GM06990 (cell line): ENCODE measurements at regions not wholly inside any gene's neighbourhood (a gene's known extent, or its start where the extent isn't known, plus 50 kb on each side); places are given as distances from the start of the nearest gene placed in this dataset.
"Not testable (repeated sequence)": the region's sequence is repeated elsewhere in the genome, so short reads cannot be mapped to it uniquely, and the experiment has no call there.

ENCODE experiments used
- DNase-seq: peaks from one replicate; pipeline ENCODE4 v3.0.0-alpha.2; 2011; ENCODE audit not compliant: insufficient read length; ENCODE audit errors: extremely low read depth
- H3K27me3 ChIP-seq: replicated peaks from 2 replicates; pipeline ENCODE4 v1.6.0; 2011; ENCODE audit warnings: low read length; ENCODE audit not compliant: control insufficient read depth, insufficient read depth
- H3K36me3 ChIP-seq: 2 replicates; pipeline ENCODE4 v1.5.1; 2011; ENCODE audit warnings: low read length; ENCODE audit not compliant: control insufficient read depth, insufficient read depth
- H3K4me3 ChIP-seq: replicated peaks from 2 replicates; pipeline ENCODE4 v1.5.1; 2011; ENCODE audit warnings: low read depth, mild to moderate bottlenecking, control low read depth, low read length
- TF ChIP-seq, protein P1 (sequence below): IDR thresholded peaks from 2 replicates; pipeline ENCODE4 v1.5.1; 2011; ENCODE audit warnings: low read length, control low read depth, mild to moderate bottlenecking, inconsistent platforms; ENCODE audit not compliant: insufficient read depth, poor library complexity, severe bottlenecking

GRCh38 chr9:38332625-38333024, 59.9 kb upstream of the ALDH1B1 start:
- TF ChIP-seq, protein P1, sequence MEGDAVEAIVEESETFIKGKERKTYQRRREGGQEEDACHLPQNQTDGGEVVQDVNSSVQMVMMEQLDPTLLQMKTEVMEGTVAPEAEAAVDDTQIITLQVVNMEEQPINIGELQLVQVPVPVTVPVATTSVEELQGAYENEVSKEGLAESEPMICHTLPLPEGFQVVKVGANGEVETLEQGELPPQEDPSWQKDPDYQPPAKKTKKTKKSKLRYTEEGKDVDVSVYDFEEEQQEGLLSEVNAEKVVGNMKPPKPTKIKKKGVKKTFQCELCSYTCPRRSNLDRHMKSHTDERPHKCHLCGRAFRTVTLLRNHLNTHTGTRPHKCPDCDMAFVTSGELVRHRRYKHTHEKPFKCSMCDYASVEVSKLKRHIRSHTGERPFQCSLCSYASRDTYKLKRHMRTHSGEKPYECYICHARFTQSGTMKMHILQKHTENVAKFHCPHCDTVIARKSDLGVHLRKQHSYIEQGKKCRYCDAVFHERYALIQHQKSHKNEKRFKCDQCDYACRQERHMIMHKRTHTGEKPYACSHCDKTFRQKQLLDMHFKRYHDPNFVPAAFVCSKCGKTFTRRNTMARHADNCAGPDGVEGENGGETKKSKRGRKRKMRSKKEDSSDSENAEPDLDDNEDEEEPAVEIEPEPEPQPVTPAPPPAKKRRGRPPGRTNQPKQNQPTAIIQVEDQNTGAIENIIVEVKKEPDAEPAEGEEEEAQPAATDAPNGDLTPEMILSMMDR, result no peak
- DNase-seq, result no peak

GRCh38 chr9:38331141-38331540, 61.4 kb upstream of the ALDH1B1 start:
- H3K4me3 ChIP-seq, result no peak overlapping the region
- TF ChIP-seq, protein P1, result no peak
- DNase-seq, result no peak
- no peaks in the 10 kb centered on the region for H3K27me3 ChIP-seq
- H3K36me3 ChIP-seq, result no peaks in the 10 kb centered on the region

More at GRCh38 chr9:38332625-38333024, 59.9 kb upstream of the ALDH1B1 start:
- H3K36me3 ChIP-seq, result no peaks in the 10 kb centered on the region
- H3K4me3 ChIP-seq, result no peak overlapping the region
- H3K27me3 ChIP-seq, result no peaks in the 10 kb centered on the region

DNA sequence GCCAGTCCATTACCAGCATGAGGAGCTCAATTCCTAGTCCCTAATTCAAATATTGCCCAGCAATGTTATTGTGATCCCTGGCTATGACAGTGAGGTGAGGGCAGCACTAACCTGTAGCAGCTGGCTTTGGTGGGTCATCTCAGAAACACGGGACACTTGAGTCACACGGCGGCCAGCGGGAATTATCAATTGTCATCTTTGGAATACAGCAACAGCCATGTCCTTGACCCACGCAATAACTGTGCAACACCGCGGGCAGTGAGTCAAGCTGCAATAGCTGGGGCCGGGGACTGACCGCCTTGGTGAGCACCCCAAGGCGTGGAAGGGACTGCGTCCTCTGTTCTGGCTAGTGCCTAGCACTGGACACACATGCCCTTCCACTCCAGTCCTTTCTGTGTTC, 62.5 kb upstream of the ALDH1B1 start:
- no peak overlapping the region for H3K4me3 ChIP-seq
- TF ChIP-seq, protein P1, result no peak
- H3K27me3 ChIP-seq, result no peaks in the 10 kb centered on the region
- H3K36me3 ChIP-seq, result no peaks in the 10 kb centered on the region
- no peak for DNase-seq

DNA sequence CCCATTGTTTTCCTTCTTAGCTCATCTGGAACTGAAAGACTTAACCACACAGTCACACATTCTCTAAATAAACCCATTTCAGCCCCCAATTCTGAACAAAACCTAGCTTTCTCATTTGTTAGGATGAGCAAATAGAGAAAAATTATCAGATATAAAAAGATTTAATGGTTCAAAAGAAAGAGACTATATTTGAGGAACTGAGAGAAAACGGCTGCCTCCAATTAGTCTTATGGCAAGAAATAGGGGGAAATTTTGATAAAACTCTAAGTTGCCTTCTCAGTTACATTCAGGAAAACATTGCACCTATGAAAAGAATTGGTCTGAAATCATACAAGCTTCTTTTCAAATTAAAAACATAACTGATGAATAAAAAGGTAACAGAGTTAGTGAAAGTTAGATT, 63.7 kb upstream of the ALDH1B1 start:
- no peak for DNase-seq
- TF ChIP-seq, protein P1, result no peak
- no peak overlapping the region for H3K4me3 ChIP-seq
- no peaks in the 10 kb centered on the region for H3K36me3 ChIP-seq
- no peaks in the 10 kb centered on the region for H3K27me3 ChIP-seq

DNA sequence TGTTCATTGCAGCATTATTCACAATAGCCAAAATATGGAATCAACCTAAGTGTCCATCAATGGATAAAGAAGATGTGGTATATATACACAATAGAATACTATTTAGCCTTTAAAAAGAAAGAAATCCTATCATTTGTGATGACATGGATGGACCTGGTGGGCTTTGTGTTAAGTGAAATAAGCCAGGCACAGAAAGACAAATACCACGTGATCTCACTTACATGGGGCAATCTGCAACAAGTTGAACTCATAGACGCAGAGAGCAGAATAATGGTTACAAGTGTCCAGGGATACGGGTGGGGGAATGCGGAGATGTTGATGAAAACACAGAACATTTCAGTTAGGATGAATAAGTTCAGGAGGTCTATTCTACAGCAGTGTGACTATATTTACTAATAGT, 66.4 kb upstream of the ALDH1B1 start:
- DNase-seq, result no peak
- TF ChIP-seq, protein P1, result no peak
- H3K36me3 ChIP-seq, result no peaks in the 10 kb centered on the region
- H3K4me3 ChIP-seq, result no peak overlapping the region
- no peaks in the 10 kb centered on the region for H3K27me3 ChIP-seq

DNA sequence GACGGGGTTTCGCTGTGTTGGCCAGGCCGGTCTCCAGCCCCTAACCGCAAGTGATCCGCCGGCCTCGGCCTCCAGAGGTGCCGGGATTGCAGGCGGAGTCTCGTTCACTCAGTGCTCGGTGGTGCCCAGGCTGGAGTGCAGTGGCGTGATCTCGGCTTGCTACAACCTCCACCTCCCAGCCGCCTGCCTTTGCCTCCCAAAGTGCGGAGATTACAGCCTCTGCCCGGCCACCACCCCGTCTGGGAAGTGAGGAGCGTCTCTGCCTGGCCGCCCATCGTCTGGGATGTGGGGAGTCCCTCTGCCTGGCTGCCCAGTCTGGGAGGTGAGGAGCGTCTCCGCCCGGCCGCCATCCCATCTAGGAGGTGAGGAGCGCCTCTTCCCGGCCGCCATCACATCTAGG, 68.3 kb upstream of the ALDH1B1 start:
- H3K36me3 ChIP-seq, DNase-seq, H3K27me3 ChIP-seq, H3K4me3 ChIP-seq: not testable (repeated sequence)
